HG03558 (cell line): ENCODE measurements at regions not wholly inside any gene's neighbourhood (a gene's known extent, or its start where the extent isn't known, plus 50 kb on each side); places are given as distances from the start of the nearest gene placed in this dataset.
"Not testable (repeated sequence)": the region's sequence is repeated elsewhere in the genome, so short reads cannot be mapped to it uniquely, and the experiment has no call there.

Source experiments
- ATAC-seq: cut with Tn5 transposase; IDR thresholded peaks from one replicate; pipeline ENCODE4 v1.9.1; 2021; ENCODE audit warnings: moderate number of reproducible peaks; ENCODE audit not compliant: unreplicated experiment; ENCODE audit errors: extremely low read depth

DNA sequence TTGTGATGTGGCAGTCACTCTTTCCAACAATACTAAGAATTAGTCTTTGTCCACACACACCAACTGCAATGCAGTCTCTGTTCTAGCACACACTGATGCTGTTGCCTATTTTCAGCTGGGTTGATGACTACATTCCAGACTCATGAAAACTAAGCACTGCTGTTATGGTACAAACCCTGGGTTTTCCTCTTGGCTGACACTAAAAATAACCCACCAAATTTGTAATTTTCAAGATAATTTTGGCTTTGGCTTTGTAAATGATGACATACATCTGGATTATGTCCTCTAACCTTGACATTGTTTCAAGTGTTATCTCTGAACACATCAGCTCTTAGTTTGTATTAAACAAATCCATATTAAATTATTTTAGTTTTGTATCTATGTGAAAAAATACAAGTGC, 444.8 kb downstream of the PTPRC start:
- no peak for ATAC-seq

GRCh38 chr1:199084293-199084692, 445.5 kb downstream of the PTPRC start:
- no peak for ATAC-seq

DNA sequence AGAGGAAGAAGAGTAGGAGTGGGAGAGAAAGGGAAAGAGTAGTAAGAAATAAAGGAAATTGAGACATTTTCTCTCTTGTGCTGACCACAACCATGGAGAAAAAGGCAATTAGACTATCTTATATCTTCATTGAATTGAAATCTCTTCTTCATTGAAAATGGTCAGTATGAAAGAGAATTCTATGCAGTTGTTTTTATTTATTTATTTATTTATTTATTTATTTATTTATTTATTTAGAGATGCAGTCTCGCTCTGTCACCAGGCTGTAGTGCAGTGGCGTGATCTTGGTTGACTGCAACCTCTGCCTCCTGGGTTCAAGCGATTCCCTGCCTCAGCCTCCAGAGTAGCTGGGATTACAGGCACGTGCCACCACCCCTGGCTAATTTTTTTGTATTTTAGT, 447.1 kb downstream of the PTPRC start:
- ATAC-seq: no peak

GRCh38 chr1:199087144-199087543, 448.3 kb downstream of the PTPRC start:
- ATAC-seq: no peak

DNA sequence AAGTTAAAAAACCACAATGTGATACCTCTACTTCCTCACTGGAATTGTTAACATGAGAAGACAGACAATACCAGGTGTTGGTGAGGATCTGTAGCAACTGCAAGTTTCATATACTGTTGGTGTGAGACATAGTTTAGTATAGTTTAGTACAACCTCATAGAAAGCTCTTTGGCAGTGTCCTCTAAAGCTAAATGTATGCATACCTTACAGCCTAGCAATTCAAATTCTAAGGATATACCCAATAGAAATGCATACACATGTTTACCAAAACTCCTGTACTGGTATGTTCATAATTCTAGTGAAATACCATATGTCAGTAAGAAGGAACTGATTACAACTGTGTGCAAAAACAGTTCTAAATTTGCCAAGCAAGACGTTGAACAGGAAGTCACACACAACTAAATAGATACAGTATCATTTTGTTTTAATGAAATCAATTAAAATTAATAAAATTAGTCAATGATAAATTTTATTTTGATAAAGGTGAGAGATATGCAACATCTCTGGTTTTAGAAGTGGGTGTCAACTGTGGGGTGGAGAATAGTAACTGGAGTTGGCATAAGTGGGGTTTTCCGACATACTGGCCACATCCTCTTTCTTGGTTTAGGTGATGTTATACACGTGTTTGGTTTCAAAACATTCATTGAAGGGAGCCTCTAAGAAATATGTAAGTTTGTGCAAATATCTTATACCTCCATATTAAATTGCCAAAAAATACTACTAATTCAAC, 450.7 kb downstream of the PTPRC start:
- ATAC-seq: peak; percentile 76

GRCh38 chr1:199095628-199096027, 456.8 kb downstream of the PTPRC start:
- ATAC-seq: not testable (repeated sequence)

DNA sequence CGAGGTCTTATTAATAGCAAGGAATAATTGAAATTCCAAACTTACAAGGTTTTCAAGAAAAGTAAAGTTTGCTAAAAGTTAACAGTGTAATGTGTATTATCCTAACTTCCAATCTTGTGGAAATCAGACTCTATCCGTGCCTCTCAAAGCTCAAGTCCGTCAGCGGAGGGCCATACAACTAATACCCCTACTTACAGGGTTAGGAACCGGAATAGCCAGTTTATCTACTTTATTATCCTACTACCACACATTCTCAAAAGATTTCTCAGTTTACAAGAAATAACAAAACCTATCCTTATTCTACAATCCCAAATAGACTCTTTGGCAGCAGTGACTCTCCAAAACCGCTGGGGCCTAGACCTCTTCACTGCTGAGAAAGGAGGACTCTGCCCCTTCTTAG, 457.8 kb downstream of the PTPRC start:
- ATAC-seq: no peak

DNA sequence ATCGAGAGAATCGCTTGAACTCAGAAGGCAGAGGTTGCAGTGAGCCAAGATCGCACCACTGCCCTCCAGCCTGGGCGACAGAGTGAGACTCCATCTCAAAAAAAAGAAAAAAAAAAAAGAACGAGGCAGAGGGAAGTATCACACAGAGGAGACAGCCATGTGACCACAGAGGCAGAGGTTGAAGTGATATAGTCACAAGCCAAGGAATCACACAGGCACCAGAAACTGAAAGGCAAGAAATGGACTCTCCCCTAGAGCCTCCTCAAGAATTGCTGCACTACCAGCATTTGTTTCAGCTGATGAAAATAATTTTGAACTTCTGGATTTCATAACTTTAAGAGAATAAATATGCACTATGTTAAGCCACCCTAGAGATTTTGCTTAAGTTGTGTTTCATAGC, 459.6 kb downstream of the PTPRC start:
- no peak for ATAC-seq

DNA sequence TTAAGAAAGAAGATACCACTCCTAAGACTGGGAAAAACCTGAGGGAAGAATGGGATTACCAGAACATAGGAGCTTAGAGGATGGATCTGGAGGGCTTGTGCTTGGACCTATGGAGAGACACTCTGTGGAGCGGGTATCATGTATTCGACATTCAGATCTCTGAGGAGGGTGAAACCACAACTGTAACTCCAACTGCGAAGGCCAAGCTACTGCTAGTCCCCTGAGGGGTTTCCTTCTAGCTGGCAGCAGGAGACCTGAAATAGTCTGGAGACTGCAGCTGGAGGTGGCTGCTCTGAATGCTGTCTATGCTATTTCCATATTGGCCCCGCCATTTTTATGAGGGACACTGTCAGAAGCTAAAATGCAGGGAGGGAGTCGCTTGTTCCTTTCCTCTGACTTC, 462.3 kb downstream of the PTPRC start:
- ATAC-seq: no peak

- ATAC-seq: no peak
Measured at GRCh38 chr1:199101635-199102034, 462.8 kb downstream of the PTPRC start.

GRCh38 chr1:199102239-199102638, 463.4 kb downstream of the PTPRC start:
- peak; percentile 52 for ATAC-seq

DNA sequence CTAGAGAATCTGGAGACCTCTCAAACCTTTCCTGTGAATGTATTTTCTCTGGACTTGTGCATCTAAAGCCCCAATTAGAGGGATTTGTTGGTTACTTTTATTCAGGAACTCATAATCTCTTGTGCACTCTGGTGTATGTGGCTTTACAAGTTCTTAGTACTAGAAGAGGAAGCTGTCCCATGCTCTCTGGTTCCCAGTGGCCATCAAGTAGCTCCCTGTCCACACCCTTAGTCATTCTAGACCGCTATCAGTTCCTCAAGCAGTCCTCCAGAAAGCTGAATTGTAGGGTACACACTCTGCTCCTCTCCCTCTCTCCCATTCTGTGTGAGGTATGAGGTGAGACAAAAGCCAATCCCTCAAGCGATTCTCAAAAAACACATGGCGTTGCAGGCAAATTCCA, 470.3 kb downstream of the PTPRC start:
- ATAC-seq: no peak

- no peak for ATAC-seq
Measured at GRCh38 chr1:199112365-199112764, 473.5 kb downstream of the PTPRC start.

GRCh38 chr1:199113265-199113869, 474.5 kb downstream of the PTPRC start:
- no peak for ATAC-seq

- no peak for ATAC-seq
Measured at GRCh38 chr1:199116488-199116887, 477.6 kb downstream of the PTPRC start.

DNA sequence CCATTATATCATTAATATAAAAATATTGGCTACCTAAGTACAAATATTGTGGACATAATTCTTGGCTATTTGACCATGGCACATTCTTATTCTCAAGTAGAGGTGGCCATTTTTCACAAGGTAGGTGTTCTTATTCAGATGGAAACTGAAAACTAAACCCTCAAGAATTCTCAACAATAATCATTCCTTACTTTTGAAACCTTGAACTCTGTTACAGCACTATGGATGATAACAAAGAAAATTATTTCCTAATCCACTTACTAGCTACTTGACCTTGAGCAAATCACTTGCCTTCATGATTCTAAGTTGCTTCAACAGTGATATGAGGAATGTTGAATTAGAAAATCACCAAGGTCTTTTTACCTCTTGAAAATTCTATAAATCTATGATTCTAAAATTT, 482.2 kb downstream of the PTPRC start:
- ATAC-seq: no peak

- no peak for ATAC-seq
Measured at GRCh38 chr1:199122085-199122484, 483.2 kb downstream of the PTPRC start.

GRCh38 chr1:199122532-199123311, 483.9 kb downstream of the PTPRC start:
- no peak for ATAC-seq

DNA sequence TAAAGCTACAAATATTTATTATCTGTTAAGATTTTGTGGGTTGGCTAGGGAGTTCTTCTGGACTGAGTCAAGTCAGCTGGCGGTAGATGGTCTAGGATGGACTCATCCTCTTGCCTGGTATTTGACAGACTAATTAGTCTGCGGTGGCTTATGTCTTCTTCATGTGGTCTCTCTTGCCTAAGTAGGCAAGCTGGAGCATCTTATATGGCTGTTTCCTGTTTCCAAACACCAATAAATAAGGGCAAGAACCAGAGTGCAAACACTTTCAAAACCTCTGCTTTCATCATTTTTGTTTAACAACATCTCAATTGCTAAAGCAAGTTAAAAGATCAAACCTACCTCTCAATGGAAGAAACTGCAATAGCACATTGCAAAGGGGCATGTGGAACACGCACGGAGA, 484.8 kb downstream of the PTPRC start:
- no peak for ATAC-seq

DNA sequence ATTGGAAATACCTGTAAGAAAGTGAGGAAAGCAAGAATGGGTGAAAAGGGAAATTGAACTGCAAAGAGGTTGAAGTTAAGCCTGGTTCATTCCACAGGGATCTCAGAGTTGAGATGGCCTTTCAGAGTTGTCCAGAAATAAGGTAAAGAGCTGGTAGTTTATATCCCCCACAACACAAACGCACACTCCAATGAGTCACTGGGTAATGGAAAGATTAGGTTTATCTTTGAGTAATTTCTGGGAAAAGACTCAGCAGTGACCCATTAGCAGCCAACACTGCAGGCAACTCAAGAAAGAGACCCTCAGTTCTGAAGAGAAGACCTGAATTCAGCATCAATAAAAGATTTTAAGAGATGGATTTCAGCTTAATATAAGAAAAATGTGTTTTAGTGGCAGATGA, 485.5 kb downstream of the PTPRC start:
- no peak for ATAC-seq

DNA sequence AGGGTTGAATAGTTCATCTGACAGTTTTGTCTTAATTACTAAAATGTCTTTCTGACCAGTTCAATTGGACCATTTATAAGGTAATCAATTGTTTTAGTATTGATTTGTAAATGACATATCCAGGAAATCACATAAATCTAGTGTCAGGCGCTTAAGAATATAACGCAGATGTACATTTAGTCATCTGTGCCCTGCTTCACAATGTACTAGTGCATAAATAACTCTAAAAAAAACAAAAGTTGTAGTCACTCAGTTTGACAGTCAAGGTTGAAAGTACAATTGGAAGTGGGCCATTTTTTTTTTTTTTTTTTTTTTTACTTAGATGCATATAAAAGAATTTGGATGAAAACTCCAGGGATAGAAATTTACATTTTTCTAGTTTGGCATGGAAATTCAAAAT, 490.4 kb downstream of the PTPRC start:
- no peak for ATAC-seq
